ENCODE measurements at regions not wholly inside any gene's neighbourhood (a gene's known extent, or its start where the extent isn't known, plus 50 kb on each side); places are given as distances from the start of the nearest gene placed in this dataset.
"Not testable (repeated sequence)": the region's sequence is repeated elsewhere in the genome, so short reads cannot be mapped to it uniquely, and the experiment has no call there.

DNA sequence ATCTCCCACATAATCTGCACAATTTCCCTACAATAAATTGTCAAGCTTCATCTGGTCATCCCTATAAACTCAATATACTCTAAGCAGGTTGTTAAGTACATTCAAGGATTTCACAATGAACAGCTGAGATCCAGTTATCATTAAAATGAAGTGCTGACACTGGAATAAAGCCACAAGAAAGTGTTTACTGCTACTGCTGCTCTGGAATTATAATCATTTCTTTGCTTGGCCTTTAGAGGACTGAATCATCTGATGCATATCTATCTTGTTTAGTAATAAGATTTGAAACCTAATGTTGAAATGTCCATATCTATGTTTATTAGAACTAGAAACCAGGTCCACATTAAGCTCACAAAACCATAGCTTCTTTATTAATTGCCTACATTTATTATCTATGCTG, 338.6 kb upstream of the ZFP42 start:
- DNase-seq (ENCODE audit: low read depth, low spot score) = no peak

DNA sequence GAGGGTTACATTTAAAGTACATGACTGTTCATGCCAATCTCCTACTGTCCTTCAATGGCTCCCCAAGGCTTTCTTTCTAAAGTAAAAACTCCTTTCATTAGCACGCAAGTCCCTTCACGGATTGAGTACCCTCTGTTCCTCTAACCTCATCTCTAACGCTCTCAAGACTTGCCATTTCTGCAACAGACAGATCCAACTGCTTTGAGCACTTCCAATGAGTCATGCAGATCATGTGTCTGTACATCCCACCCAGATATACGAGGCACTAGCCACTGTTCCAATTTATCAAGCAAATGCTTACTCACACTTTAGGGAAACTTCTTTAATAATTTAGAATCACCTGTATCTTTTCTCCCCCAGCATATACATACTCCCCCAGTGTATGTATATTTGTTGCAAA, 332.5 kb upstream of the ZFP42 start:
- DNase-seq (ENCODE audit: low read depth, low spot score) = no peak

DNA sequence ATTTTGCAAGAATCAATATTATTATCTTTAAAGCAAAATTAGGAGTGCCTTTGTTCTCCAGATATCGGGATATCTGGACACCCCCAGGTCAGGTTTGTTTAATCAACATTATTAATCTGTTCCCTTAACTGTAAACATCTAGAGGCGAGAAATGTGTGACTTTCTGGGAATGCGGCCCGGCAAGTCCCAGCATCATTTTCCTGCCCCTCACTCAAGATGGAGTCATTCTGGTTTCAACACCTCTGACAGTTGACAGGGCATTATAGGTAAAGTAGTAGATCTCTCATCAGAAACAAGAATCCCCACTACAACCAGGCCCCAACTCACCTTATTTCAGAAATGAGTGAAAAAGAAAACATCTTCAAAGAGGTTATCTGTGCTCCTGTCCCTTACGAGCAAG, 331.6 kb upstream of the ZFP42 start:
- DNase-seq (ENCODE audit: low read depth, low spot score) = no peak

DNA sequence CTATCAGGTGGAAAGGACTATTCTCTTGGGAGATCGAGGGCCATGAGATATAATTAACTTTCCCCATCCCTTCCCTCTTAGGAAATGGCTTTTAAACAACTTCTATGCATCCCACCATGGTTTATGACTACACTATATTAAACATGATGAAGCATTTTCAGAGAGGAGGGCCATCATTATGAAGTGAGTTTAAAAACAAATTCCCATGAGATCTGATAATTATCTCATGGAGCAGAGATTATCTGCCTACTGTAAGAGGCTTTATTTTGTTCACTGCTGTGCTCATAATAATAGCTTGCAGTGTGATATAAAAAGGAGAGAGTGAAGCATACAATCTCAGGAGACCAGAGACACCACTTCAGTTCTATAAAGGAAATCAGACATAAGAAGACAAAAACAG, 330.5 kb upstream of the ZFP42 start:
- DNase-seq (ENCODE audit: low read depth, low spot score) = no peak

DNA sequence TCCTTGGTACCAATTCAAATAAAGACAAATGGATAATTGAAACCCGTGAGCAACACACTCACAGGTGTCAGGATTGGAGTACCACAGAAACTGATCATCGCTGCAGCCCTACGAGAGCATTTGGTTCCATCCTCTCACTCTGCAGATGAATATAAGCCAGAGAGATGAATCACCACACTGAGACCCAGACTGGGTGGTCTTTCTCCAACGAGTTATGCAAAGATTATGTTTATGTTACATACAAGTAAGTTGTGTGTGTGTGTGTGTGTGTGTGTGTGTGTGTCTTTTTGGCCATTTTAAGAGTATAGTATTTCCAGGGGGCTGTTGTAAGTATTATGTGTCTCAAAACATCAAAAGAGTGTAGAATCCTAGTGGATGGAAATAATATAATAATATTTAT, 329.5 kb upstream of the ZFP42 start:
- no peak for DNase-seq (ENCODE audit: low read depth, low spot score)

DNA sequence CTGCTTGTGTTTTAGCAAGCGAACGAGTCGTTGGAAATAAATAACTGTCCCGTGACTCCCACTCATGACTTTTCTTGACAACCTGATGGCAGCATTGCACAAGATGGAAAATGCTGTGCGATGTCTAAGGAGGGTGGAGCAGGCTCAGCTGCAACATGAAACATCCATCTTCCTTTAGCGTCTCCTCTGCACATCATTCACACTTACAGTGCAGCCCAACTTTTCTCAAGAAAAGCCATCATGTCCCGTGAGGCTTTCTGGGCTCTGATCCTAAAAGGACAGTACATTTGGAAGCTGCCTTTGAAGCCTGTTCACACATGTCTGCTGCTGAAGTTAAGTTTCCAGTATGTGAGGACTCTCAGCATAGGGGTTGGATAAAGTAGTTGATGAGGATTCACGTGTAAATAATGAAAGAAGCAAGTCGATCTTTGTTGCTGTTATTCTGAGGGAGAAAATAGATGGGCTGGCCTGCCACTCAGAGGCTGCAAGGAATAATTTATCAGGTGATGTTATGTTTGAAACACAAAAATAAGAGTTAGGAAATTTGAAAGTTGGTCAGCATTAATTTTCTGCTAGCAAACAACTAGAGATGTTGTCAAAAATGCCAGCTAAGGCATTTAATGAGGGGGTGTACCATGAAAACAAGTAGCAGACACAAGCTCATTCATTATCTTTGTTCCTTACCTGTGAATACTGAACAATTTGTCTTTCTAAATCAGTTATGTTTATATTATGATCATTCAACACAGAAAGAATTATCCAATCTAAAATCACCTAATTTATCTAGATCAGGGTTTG, 328.7 kb upstream of the ZFP42 start:
- DNase-seq (ENCODE audit: low read depth, low spot score) = no peak

DNA sequence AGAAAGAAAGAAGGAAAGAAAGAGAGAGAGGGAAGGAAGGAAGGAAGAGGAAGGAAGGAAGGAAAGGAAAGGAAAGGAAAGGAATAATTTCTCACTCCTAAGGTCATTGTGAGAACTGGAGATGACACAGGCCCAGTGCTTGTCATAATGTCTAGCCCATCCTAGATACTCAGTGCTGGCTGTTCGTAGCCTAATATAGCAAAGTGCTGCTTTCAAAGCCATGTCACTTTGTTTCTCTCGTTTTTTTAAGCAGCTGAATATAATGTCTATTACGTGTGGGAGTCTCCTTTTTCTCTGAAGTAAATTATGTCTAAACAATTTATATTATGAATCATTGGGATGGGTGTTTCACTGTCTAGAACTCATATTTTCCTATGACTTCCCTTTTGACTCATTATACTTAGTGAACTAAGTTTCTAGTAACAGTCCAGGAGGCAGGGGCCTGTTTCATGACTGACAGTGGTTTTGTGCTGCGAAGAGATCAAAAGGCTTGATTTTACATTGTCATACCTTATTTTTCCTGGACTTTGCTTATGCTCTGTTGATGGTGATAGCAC, 327.0 kb upstream of the ZFP42 start:
- no peak for DNase-seq (ENCODE audit: low read depth, low spot score)

DNA sequence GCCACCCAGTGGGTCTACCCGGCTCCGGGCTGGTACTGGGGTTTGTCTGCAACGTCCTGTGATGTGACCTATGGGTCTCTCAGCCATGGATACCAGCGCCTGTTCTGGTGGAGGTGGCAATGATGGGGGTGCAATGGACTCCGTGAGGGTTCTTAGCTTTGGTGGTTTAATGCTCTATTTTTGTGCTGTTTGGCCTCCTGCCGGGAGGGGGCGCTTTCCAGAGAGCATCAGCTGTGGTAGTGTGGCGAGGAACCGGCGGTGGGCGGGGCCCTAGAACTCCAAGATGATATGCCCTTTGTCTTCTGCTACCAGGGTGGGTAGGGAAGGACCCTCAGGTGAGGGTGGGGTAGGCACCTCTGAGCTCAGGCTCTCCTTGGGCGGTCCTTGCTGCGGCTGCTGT, 324.1 kb upstream of the ZFP42 start:
- not testable (repeated sequence) for DNase-seq (ENCODE audit: low read depth, low spot score)

DNA sequence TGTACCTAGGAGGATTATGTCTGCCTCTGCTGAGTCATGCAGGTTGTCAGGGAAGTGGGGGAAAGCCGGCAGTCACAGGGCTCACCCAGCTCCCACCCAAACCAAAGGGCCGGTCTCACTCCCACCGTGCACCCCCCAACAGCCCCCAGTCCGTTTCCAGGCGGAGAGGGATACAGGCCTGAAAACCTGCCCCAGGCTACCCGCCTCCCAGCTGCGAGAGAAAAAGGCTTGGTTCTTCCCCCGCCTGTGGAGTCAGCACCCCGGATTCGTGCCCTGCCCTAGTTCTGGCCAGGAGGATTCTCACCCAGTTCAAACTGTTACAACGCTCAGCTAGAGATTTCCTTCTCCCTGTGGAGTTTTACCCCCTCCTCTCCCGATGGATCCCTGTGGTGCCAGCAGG, 323.6 kb upstream of the ZFP42 start:
- not testable (repeated sequence) for DNase-seq (ENCODE audit: low read depth, low spot score)

DNA sequence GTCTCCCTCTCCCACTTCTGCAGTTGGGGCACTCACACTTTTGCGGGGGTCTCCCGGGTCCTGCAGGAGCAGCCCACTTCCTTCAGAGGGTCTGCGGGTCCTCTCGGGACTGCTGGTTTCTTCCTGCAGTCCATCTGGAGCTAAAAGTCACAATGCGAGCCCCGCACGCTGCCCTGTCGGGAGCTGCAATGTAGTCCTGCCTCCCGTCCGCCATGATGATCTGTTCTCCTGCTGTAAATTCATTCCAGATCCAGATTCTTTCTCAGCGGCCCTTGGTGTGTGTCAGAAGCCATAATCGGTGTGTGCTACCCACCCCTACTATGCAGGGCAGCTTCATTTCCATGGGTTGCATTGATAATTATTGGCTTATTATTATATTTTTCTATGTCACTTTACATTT, 323.0 kb upstream of the ZFP42 start:
- DNase-seq (ENCODE audit: low read depth, low spot score) = not testable (repeated sequence)

DNA sequence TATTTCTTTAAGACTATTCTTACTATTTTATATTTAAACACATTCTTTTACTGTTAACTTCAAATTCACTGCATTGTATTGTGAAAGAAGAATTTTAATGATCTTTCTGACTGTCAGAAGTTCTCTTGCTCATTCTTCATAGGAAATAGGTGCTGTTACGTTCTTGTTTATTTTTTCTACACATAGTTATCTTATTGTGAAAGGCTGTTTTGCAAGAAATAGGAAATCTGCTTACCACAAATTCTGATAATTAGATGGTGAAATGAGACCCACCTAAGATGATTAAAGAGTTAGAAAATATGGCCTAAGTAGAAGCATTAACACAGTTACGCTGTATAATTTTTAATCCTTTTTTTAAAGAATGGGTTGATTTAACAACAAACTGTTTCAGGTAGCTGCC, 316.1 kb upstream of the ZFP42 start:
- no peak for DNase-seq (ENCODE audit: low read depth, low spot score)

DNA sequence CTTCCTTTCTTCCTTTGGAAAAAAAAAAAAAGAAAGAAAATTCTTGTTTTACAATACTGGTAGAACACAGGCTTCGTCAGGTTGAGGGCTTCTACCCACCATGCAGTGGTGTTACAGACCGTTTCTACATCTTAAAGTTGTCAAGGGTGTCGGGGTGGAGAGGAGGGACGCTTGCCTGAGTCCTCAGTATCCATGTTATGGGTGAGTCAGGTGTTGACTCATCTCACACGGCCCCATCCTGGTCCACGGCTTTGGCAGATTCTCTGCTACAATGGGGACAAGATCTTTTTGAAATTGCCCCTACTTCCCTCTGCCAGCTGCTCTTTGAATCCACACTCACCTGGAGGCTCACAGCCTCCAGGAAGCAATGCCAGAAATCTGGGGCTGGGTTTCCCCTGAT, 310.3 kb upstream of the ZFP42 start:
- DNase-seq (ENCODE audit: low read depth, low spot score) = no peak

DNA sequence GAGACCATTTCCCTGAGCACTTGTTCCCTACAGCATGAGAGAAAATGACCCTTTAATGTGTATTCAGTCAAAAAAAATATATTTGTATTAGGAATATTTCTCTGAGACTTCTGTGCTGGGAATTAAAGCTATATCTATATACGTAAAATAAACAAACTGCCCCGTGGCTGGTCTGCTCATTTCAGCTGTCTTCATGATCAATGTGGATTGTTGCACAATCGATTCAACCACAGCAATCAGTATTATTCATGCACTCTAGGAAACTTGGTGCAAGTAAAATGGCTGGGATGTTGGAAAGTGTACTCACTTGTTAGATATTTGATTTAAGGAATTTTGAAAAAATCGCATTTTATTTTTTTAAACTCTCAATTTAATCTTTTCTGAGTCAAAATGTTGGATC, 307.9 kb upstream of the ZFP42 start:
- DNase-seq (ENCODE audit: low read depth, low spot score) = no peak

DNA sequence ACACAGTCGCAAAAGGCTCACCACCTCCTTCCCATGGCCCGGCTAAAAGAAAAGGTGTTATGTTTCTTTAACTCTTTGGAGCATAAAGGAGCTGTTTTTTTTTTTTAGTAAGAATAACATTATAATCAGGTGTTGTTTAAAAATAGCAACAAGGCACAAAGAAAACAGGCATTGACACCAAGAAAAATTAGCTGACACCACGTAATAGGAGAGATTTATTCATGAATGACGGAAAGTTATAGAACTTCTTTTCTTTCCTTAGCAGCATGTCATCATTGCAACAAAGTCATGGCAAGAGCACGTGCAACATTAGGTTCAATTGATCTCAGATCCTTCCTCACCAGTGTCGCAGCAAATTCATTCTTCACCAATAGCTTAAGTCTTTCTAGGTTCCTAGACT, 302.9 kb upstream of the ZFP42 start:
- no peak for DNase-seq (ENCODE audit: low read depth, low spot score)

DNA sequence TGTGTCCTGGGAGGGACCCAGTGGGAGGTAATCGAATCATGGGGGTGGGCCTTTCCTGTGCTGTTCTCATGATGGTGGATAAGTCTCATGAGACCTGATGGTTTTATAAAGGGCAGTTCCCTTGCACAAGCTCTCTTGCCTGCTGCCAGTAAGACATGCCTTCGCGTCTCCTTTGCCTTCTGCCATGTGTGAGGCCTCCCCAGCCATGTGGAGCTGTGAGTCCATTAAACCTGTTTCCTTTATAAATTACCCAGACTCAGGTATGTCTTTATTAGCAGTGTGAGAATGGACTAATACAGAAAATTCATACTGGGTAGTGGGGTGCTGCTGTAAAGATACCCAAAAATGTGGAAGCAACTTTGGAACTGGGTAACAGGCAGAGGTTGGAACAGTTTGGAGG, 300.0 kb upstream of the ZFP42 start:
- not testable (repeated sequence) for DNase-seq (ENCODE audit: low read depth, low spot score)

DNA sequence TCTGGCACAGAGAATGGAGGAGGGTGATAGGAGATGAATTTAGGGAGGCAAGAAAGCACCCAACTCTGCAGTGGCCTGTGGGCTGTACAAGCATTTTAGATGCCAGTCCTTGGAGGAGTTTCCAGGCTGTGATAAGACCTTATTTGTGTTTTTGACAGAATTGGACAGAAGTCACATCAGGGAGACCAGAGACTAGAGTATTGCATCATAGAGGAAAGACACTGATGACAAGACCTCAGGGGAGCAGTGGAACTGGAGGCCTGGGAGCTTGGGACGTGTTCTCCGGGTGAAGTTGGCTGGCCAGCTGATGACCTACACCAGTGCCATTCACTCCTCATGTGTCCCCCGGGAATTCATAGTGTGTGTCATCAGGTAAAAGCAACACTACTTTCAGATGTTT, 284.0 kb upstream of the ZFP42 start:
- no peak for DNase-seq (ENCODE audit: low read depth, low spot score)

DNA sequence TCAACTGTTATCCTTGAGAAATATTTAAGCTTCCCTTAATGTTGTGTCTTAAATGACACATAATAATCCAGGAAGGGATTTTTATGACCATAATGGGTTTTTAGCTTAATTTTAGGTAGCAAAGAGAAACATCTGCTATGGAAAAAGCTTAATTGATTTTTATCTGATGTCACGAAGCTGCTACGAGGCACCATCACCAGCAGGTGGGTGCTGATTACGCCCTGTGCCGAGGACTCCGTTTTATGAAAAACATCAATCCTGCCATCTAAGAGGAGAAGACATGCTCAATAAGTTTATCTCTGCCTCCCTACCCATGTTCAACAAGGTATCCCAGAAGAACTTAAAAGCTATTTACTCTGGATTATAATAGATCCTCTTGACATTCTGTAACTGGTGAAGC, 280.6 kb upstream of the ZFP42 start:
- no peak for DNase-seq (ENCODE audit: low read depth, low spot score)

DNA sequence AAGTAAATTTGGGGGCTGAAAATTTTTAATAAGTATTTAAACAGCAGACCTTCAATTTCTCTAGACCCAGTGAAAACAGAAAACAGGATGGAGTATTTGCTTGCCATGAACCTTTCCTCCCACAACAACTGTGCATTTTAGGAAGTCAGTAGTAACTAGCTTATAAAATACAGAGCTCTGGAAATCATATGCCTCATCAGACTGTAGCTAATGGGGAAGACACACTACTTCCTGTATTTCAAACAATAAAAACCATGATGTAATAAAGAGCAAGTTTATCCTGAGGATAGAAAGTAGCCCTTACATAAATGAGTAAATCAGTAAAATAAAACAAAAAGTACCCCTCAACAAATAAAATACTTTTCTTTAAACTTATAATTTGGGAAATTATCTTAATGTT, 280.1 kb upstream of the ZFP42 start:
- no peak for DNase-seq (ENCODE audit: low read depth, low spot score)

DNA sequence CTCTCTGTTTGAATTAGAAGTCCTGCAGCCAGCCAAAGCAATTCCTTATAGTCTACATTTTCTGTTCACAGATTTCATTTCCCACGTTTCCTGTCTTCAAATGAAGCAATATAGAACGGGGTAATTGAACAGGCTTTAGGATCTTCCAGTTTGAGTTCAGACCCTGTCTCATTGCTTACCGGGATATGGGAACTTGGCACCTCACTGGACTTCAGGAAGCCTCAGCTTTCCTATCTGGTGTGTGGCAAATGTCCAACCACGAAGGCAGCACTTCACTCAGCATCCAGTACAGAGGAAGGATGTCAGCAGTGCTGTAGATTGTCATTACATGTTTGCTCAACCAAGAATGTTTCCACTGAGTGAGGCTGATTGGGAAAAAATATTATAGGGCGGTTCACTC, 271.1 kb upstream of the ZFP42 start:
- DNase-seq (ENCODE audit: low read depth, low spot score) = no peak

DNA sequence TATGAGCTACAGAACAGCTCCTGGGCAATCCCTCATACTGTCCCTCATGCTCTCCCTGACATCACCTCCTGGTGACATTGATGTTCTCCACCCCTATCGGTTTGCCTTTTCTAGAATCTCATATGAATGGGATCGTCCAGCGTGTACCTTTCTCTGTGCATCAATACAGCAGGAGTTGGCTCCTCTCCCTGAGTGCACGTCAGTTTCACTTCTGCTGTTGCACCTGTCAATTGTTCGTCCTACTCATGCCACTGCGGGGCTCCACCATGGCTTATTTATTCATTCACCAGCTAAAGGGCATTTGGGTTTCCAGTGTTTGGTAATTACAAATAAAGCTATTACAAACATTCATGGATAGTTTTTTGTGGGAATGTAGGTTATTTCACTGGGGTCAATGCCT, 269.1 kb upstream of the ZFP42 start:
- DNase-seq (ENCODE audit: low read depth, low spot score) = no peak

DNA sequence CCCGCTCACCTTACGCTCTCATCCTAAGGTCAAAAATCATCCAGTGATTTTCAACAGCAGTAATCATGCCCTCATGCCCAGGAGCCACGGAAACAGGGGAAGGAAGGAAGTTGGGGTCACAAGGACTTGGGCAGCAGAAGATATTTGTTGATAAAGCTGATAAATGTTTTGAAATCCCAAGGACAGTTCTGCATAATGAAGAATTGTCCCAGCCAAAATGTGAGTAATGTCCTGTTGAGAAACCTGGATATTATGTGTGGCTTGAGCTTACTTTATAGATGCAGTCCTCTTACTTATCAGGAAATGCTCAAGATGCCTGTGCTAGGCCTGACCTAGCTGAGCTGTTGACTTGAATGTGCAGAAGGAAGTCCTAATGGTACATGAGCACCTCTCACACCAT, 263.0 kb upstream of the ZFP42 start:
- DNase-seq (ENCODE audit: low read depth, low spot score) = no peak

DNA sequence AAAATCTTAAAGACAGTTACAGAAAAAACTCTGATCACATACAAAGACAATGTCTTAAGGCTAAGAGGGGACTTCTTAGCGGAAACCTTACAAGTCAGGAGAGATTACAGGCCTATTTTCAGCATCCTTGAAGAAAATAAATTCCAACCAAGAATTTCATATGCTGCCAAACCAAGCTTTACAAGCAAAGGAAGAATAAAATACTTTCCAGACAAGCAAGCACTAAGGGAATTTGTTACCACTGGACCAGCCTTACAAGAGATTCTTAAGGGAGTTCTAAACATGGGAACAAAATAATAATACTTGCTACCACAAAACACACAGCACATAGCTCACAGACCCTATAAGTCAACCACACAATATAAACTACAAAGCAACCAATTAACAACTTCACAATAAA, 255.8 kb upstream of the ZFP42 start:
- no peak for DNase-seq (ENCODE audit: low read depth, low spot score)

DNA sequence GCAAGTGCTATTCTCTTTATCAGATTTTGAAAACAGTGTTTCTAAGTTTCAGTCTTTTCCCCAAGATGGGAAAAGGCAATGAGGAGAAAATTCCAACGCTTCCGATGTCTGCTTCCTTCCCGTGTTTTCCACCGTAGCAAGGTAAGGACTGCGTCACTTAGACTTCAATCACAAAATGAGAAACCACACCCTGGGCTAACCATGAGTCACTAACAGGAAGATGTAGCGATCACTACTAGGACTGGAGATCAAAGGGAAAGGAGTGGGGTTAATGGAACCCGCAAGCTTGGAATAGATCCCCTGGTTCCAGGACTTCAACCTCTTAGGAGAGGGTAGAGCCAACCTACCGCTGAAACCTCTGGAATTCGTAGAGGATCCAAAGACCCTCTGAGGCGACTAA, 250.7 kb upstream of the ZFP42 start:
- DNase-seq (ENCODE audit: low read depth, low spot score) = no peak

DNA sequence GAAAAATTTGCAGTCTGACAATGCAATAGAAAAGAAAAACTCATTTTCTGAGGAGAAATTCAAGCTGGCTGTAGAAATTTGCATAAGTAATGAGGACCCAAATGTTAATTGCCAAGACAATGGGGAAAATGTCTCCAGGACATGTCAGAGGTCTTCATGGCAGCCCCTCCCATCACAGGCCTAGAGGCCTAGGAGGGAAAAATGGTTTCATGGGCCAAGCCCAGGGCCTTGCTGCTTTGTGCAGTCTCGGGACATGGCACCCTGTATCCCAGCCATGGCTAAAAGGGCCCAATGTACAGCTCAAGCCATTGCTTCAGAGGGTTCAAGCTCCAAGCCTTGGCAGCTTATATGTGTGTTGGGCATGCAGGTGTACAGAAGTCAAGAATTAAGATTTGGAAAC, 244.9 kb upstream of the ZFP42 start:
- DNase-seq (ENCODE audit: low read depth, low spot score) = not testable (repeated sequence)
